HFF-Myc (cell line): ENCODE measurements at regions not wholly inside any gene's neighbourhood (a gene's known extent, or its start where the extent isn't known, plus 50 kb on each side); places are given as distances from the start of the nearest gene placed in this dataset.
A peak's percentile ranks its signal among the peaks of the same experiment; 100 is the strongest.

Experiments
- DNase-seq: peaks from one replicate; pipeline ENCODE4 v3.0.0-alpha.2; 2011; ENCODE audit warnings: low read depth; ENCODE audit errors: extremely low read depth
- H3K4me3 ChIP-seq: replicated peaks from 2 replicates; pipeline ENCODE4 v1.5.1; 2011; ENCODE audit warnings: low read depth, mild to moderate bottlenecking, control low read depth, low read length
- TF ChIP-seq, protein P1 (sequence below): IDR thresholded peaks from 2 replicates; pipeline ENCODE4 v1.5.1; 2012; ENCODE audit warnings: mild to moderate bottlenecking, low read depth, low read length, control low read depth; ENCODE audit errors: missing control alignments

- no peak overlapping the region for H3K4me3 ChIP-seq
- no peak for DNase-seq
- TF ChIP-seq, protein P1, sequence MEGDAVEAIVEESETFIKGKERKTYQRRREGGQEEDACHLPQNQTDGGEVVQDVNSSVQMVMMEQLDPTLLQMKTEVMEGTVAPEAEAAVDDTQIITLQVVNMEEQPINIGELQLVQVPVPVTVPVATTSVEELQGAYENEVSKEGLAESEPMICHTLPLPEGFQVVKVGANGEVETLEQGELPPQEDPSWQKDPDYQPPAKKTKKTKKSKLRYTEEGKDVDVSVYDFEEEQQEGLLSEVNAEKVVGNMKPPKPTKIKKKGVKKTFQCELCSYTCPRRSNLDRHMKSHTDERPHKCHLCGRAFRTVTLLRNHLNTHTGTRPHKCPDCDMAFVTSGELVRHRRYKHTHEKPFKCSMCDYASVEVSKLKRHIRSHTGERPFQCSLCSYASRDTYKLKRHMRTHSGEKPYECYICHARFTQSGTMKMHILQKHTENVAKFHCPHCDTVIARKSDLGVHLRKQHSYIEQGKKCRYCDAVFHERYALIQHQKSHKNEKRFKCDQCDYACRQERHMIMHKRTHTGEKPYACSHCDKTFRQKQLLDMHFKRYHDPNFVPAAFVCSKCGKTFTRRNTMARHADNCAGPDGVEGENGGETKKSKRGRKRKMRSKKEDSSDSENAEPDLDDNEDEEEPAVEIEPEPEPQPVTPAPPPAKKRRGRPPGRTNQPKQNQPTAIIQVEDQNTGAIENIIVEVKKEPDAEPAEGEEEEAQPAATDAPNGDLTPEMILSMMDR: no peak
Observed at GRCh38 chr7:131098527-131098926, 229.1 kb upstream of the MKLN1 start.

- no peak overlapping the region for H3K4me3 ChIP-seq
- TF ChIP-seq, protein P1: no peak
- DNase-seq: no peak
Observed at GRCh38 chr7:131100357-131101054, 227.2 kb upstream of the MKLN1 start.

GRCh38 chr7:131103997-131104396, 223.7 kb upstream of the MKLN1 start:
- TF ChIP-seq, protein P1: no peak
- no peak for DNase-seq
- H3K4me3 ChIP-seq: no peak overlapping the region; the same call in 1 of the 2 replicates

DNA sequence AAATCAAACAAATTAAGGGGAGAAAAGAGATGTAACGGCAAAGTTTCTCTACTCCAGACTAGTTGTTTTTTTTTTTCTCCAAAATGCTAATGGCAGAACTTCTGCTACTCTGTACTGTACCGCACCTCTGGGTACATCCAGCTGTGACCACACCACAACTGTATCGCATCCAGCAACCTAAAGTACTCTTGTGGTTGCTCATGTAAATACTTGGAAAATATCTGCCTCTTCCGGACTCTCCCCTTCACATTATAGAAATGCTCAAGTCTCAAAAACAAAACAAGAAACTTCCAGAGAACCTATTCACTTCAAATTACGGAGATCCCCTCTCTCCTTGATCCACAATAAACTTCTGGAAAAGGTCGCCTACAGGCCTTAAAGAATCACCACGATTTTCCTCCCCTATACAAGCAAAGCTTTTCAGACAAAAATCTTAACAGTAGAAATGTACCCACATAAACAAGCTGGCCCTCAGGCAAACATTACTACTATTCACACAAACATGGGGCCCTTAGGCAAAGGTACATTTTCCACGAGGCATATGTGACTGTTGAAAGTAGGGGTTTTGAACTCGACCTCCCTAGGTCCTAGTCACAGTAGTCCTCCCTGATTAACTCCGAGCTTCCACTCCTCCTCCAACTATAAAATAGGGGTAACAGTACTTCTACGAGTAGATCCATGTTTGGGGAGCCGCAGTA, 222.9 kb upstream of the MKLN1 start:
- TF ChIP-seq, protein P1: no peak
- DNase-seq: no peak
- H3K4me3 ChIP-seq: peak overlapping the region; percentile 97

DNA sequence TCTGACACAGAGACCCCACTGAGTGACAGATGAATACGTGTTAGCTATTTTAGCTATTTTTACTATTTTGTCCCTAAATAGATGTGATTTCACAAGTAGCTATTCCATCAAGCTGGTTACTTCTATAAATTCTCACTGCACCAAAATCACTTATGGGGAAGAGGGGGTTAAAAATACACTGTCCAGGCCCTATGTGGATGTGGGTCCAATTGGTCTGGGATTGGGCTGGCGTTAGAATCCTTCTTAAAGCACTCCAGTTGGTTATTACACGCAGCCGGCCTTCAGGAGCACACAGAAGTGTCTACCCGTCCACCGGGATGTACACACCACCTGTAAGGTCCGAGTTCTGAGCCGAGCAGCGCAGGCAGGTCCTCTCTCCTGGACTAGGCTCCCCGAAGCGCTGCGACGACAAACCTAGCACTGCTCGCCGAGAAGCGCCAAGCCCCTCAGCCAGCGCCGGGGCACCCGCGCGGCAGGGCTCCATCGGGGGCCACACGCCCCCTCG, 222.3 kb upstream of the MKLN1 start:
- DNase-seq: no peak

GRCh38 chr7:131105799-131106680, 221.6 kb upstream of the MKLN1 start:
- TF ChIP-seq, protein P1: no peak
- no peak for DNase-seq
- H3K4me3 ChIP-seq: peak overlapping the region; percentile 97

More for the DNA sequence above, 222.3 kb upstream of the MKLN1 start:
- TF ChIP-seq, protein P1: no peak
- H3K4me3 ChIP-seq: peak overlapping the region; percentile 97
